C4-2B (cell line): ENCODE measurements at regions not wholly inside any gene's neighbourhood (a gene's known extent, or its start where the extent isn't known, plus 50 kb on each side); places are given as distances from the start of the nearest gene placed in this dataset.

Experiments used
- H3K27ac ChIP-seq: fragments of 450-650 bp; 2 replicates; pipeline ENCODE4 v1.5.1; 2017
- CTCF ChIP-seq: fragments of 450-650 bp; conservative IDR thresholded peaks from 2 replicates; pipeline ENCODE4 v1.5.1; 2017; ENCODE audit warnings: mild to moderate bottlenecking
- ZFX ChIP-seq: fragments of 450-650 bp; IDR thresholded peaks from 2 replicates; pipeline ENCODE4 v1.6.1; 2017

- TF ChIP-seq ZFX (no peak), CTCF (no peak)
- H3K27ac ChIP-seq: no peak overlapping the region
These were observed 383.9 kb upstream of the FAT3 start for GRCh38 chr11:91840640-91841240.

- no peak for TF ChIP-seq CTCF
- no peak for TF ChIP-seq ZFX
- H3K27ac ChIP-seq: no peak overlapping the region
These were observed 386.9 kb upstream of the FAT3 start for GRCh38 chr11:91837411-91838330.

GRCh38 chr11:91835051-91835560 lies 389.5 kb upstream of the FAT3 start:
- H3K27ac ChIP-seq: no peak overlapping the region
- TF ChIP-seq ZFX: no peak
- no peak for TF ChIP-seq CTCF

- no peak overlapping the region for H3K27ac ChIP-seq
- TF ChIP-seq CTCF: no peak
- no peak for TF ChIP-seq ZFX
These were observed 395.7 kb upstream of the FAT3 start for GRCh38 chr11:91828901-91829300.

- TF ChIP-seq ZFX (no peak), CTCF (no peak)
- H3K27ac ChIP-seq: no peak overlapping the region
These were observed 398.8 kb upstream of the FAT3 start for GRCh38 chr11:91825777-91826176.

GRCh38 chr11:91823252-91823830 lies 401.3 kb upstream of the FAT3 start:
- TF ChIP-seq ZFX (no peak), CTCF (no peak)
- no peak overlapping the region for H3K27ac ChIP-seq

- TF ChIP-seq ZFX (no peak), CTCF (no peak)
- H3K27ac ChIP-seq: no peak overlapping the region
These were observed 401.8 kb upstream of the FAT3 start for GRCh38 chr11:91822805-91823204.
